Mesodermal cell (in vitro differentiated cells): ENCODE measurements at regions not wholly inside any gene's neighbourhood (a gene's known extent, or its start where the extent isn't known, plus 50 kb on each side); places are given as distances from the start of the nearest gene placed in this dataset.
"Not testable (repeated sequence)": the region's sequence is repeated elsewhere in the genome, so short reads cannot be mapped to it uniquely, and the experiment has no call there.

Source experiments
- H3K27ac ChIP-seq: 2 replicates; pipeline ENCODE4 v1.7.0; 2013; ENCODE audit warnings: mild to moderate bottlenecking, low read depth, low read length, moderate library complexity; ENCODE audit not compliant: severe bottlenecking
- H3K36me3 ChIP-seq: 2 replicates; pipeline ENCODE4 v1.7.1; 2013; ENCODE audit warnings: mild to moderate bottlenecking, low read length, moderate library complexity; ENCODE audit not compliant: control insufficient read depth, insufficient read depth
- H3K4me1 ChIP-seq: one replicate; pipeline ENCODE4 v1.7.1; 2013; ENCODE audit warnings: mild to moderate bottlenecking, low read length; ENCODE audit not compliant: insufficient read depth, control insufficient read depth, poor library complexity, severe bottlenecking
- H3K4me3 ChIP-seq: 2 replicates; pipeline ENCODE4 v1.7.0; 2013; ENCODE audit warnings: low read length, control low read depth, mild to moderate bottlenecking; ENCODE audit not compliant: insufficient read depth, poor library complexity, severe bottlenecking; ENCODE audit errors: extremely low read depth
- H3K9me3 ChIP-seq: 2 replicates; pipeline ENCODE4 v1.7.1; 2013; ENCODE audit warnings: mild to moderate bottlenecking, low read length, moderate library complexity; ENCODE audit not compliant: control insufficient read depth
- WGBS, 2 experiments: methylation state at CpG; one replicate each; pipeline ENCODE4 v1.1.5; 2013; ENCODE audit warnings: missing lambda C conversion rate in 2 of 2; ENCODE audit not compliant: insufficient coverage in 2 of 2; 5-methylcytosine and 5-hydroxymethylcytosine counted together

DNA sequence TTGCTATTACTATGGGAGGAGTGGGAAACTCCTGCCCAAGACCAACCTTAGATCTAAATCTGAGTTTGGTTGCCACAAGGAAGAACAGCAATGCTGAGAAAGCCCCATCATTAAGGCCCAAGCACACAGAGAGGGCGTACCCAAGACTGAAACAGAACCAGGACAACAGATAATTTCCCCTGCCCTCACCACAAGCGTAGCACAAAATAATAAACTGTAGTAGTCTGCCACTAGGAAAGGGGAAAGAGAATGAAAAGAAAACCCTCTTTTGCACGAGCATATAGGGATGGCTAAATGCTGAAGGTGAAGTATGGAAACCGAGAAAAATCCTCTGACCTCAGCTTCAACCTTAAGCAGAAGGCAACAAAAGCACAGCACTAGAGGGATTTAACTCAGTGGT, 76.5 kb upstream of the DHRS4 start:
- Histone ChIP-seq H3K9me3 (peaks cover 6% of the 10 kb centered on the region), H3K4me3 (no peak overlapping the region), H3K4me1 (no peaks in the 10 kb centered on the region), H3K36me3 (no peaks in the 10 kb centered on the region), H3K27ac (no peak overlapping the region)
- WGBS, 2 experiments: 60% methylated on average over 1 of the region's 4 CpGs; no CpG with 5 or more reads in 1 of the 2 experiments

GRCh38 chr14:23877538-23878180, 75.9 kb upstream of the DHRS4 start:
- H3K4me1 ChIP-seq: no peaks in the 10 kb centered on the region
- no peaks in the 10 kb centered on the region for H3K36me3 ChIP-seq
- peaks cover 6% of the 10 kb centered on the region for H3K9me3 ChIP-seq
- H3K27ac ChIP-seq: no peak overlapping the region
- WGBS, 2 experiments: 80% methylated on average over 1 to 3 of the region's 4 CpGs
- H3K4me3 ChIP-seq: no peak overlapping the region

DNA sequence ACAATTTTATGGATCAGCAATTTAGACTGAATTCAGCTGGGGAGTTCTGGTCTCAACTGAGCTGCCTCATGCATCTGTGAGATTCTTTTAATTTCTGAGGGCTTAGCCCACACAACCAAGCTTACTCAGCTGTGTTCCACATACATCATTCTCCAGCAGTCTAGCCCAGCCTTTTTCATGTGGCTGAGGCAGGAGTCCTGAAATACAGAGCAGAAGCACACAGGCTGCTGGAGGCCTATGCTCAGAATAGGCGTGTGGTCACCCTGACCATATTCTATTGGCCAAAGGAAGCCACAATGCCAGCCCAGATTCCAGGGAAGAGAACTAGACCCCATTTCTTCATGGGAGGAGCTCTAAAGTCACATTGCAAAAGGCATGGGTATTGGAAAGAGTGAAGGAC, 72.3 kb upstream of the DHRS4 start:
- no peaks in the 10 kb centered on the region for H3K36me3 ChIP-seq
- no peak overlapping the region for H3K4me3 ChIP-seq
- no peaks in the 10 kb centered on the region for H3K9me3 ChIP-seq
- WGBS, 2 experiments: 80 to 83% methylated on average over 1 of the region's 1 CpG
- H3K27ac ChIP-seq: no peak overlapping the region
- H3K4me1 ChIP-seq: no peaks in the 10 kb centered on the region

- Histone ChIP-seq H3K4me3 (no peak overlapping the region), H3K27ac (no peak overlapping the region), H3K9me3 (peaks cover 16% of the 10 kb centered on the region), H3K36me3 (no peaks in the 10 kb centered on the region), H3K4me1 (no peaks in the 10 kb centered on the region)
- 78 to 79% methylated on average over 5 to 9 of the region's 13 CpGs for WGBS, 2 experiments
Observed at GRCh38 chr14:23883684-23884540, 69.7 kb upstream of the DHRS4 start.

DNA sequence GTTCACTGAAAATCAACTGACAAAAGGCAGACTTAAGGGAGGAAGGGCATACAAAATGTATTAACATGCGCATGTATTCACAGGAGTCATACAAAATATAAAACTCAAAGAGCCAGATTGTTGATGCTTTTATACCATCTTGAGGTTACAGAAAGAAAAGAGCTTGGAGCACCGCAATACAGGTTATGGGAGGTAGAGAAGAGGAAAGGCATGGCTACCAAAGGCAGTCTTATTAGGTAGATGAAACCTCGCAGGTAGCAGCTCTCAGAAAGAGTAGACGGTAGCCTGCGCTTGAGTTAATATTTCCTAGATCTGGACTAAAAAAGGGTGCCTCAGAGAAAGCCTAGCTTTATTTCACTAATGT, 69.0 kb upstream of the DHRS4 start:
- 79 to 90% methylated on average over 2 to 4 of the region's 5 CpGs for WGBS, 2 experiments
- H3K36me3 ChIP-seq: no peaks in the 10 kb centered on the region
- H3K27ac ChIP-seq: no peak overlapping the region
- no peak overlapping the region for H3K4me3 ChIP-seq
- H3K4me1 ChIP-seq: no peaks in the 10 kb centered on the region
- peaks cover 17% of the 10 kb centered on the region for H3K9me3 ChIP-seq

DNA sequence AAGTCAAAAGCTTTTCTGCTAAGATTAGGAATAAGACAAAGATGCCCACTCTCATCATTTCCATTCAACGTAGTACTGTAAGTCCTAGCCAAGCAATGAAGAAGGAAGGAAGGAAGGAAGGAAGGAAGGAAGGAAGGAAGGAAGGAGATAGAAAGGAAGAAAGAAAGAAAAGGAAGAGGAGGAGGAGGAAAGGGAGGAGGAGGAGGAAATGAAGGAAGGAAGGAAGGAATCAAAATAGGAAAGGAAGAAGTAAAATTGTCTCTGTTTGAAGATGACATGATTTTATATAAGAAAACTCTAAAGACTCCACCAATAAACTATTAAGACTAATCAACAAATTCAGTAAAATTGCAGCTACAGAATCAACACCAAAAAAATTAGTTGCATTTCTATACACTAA, 66.0 kb upstream of the DHRS4 start:
- Histone ChIP-seq H3K27ac (no peak overlapping the region), H3K36me3 (no peaks in the 10 kb centered on the region), H3K4me3 (no peak overlapping the region), H3K9me3 (peaks cover 17% of the 10 kb centered on the region), H3K4me1 (no peaks in the 10 kb centered on the region)
- WGBS, 2 experiments: no CpG with 5 or more reads among the region's 1 CpG

DNA sequence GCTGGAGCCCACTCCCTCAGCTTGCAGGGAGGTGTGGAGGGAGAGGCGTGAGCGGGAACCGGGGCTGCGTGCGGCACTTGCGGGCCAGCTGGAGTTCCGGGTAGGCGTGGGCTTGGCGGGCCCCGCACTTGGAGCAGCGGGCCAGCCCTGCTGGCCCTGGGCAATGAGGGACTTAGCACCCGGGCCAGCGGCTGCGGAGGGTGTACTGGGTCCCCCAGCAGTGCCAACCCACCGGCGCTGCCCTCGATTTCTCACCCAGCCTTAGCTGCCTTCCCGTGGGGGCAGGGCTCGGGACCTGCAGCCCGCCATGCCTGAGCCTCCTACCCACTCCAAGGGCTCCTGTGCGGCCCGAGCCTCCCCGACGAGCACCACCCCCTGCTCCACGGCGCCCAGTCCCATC, 61.9 kb upstream of the DHRS4 start:
- H3K36me3 ChIP-seq, H3K4me3 ChIP-seq, H3K27ac ChIP-seq, H3K4me1 ChIP-seq: not testable (repeated sequence)
- 93 to 99% methylated on average over 9 to 15 of the region's 26 CpGs for WGBS, 2 experiments
- H3K9me3 ChIP-seq: peaks cover 17% of the 10 kb centered on the region

- H3K27ac ChIP-seq, H3K36me3 ChIP-seq, H3K4me1 ChIP-seq, H3K4me3 ChIP-seq: not testable (repeated sequence)
- no CpG with 5 or more reads among the region's 3 CpGs for WGBS, 2 experiments
- peaks cover 14% of the 10 kb centered on the region for H3K9me3 ChIP-seq
Observed at GRCh38 chr14:23892289-23892688, 61.3 kb upstream of the DHRS4 start.

- WGBS, 2 experiments: 76 to 94% methylated on average over 2 to 3 of the region's 4 CpGs
- no peaks in the 10 kb centered on the region for H3K36me3 ChIP-seq
Observed at GRCh38 chr14:23894362-23895052, 59.1 kb upstream of the DHRS4 start.

DNA sequence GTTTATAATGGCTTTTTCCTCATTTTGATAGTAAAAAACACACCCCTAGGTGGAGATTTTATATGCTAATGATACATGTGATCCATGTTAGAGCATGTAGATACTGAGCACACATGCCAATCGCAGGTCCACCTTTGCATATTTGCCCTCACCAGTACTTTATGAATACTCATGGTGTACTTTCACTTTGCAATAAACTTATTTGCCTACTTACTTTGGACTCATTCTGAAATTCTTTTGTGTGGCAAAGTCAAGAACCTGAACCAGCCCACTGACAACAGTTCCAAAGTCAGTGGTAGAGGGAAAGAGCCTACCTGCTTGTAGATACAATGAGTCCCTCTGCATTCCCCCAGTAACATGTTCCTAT, 58.5 kb upstream of the DHRS4 start:
- Histone ChIP-seq H3K9me3 (no peaks in the 10 kb centered on the region), H3K27ac (no peak overlapping the region), H3K4me1 (no peaks in the 10 kb centered on the region), H3K36me3 (no peaks in the 10 kb centered on the region), H3K4me3 (no peak overlapping the region)
- WGBS, 2 experiments: no CpG with 5 or more reads among the region's 1 CpG

More at GRCh38 chr14:23894362-23895052, 59.1 kb upstream of the DHRS4 start:
- H3K27ac ChIP-seq: no peak overlapping the region
- H3K9me3 ChIP-seq: no peaks in the 10 kb centered on the region
- H3K4me3 ChIP-seq: no peak overlapping the region
- H3K4me1 ChIP-seq: no peaks in the 10 kb centered on the region
